Jurkat, Clone E6-1 (cell line): ENCODE measurements at regions not wholly inside any gene's neighbourhood (a gene's known extent, or its start where the extent isn't known, plus 50 kb on each side); places are given as distances from the start of the nearest gene placed in this dataset.
"Not testable (repeated sequence)": the region's sequence is repeated elsewhere in the genome, so short reads cannot be mapped to it uniquely, and the experiment has no call there.

Experiments
- DNase-seq: peaks from one replicate; pipeline ENCODE4 v3.0.0-alpha.2; 2011; ENCODE audit warnings: low read depth, low spot score
- H3K4me3 ChIP-seq: 2 replicates; pipeline ENCODE4 v1.5.1; 2011; ENCODE audit warnings: mild to moderate bottlenecking, low read length, control low read depth, moderate library complexity

DNA sequence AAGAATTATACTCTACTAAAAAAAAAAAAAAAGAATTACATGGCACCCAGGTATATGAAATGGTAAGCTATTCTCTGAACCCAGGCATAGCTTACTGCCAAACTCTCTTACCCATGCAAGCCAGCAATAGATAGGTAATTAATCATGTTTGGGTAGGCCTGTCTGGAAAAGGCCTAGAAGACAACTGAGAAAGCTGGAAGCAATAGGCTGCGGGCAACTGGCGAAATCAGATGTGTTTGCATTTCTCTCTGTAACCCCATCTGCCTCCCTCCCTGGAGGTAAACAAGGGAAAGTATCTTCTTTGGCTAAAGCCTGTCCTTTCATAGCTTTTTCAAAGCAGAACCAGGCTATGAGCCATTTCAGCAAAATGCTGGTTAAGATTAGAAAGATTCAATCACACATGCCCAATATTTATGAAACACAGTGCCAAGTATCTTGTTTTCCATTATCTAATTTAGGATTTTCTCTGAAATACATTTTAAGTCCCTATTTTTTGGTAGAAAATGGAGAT, 934.8 kb upstream of the DDX18 start:
- DNase-seq: no peak
- H3K4me3 ChIP-seq: no peak overlapping the region

DNA sequence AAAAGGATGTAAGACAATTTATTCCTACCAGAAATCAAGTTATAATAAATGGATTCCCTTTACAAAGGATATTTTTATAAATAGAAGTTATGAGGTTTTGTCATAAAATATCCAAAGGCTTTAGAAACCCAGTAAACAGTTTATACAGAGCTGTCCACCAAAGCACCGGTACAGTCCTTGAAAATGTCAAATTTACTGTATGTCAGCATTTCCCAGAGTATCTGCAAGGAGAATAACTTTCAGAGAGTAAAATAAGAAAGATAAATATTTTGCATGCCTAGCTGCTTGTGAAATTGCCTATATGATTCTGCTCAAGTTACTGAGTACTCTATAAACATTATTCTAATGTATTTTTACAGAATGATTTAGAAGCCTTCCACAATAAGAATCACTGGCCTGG, 923.3 kb upstream of the DDX18 start:
- no peak overlapping the region for H3K4me3 ChIP-seq
- no peak for DNase-seq

DNA sequence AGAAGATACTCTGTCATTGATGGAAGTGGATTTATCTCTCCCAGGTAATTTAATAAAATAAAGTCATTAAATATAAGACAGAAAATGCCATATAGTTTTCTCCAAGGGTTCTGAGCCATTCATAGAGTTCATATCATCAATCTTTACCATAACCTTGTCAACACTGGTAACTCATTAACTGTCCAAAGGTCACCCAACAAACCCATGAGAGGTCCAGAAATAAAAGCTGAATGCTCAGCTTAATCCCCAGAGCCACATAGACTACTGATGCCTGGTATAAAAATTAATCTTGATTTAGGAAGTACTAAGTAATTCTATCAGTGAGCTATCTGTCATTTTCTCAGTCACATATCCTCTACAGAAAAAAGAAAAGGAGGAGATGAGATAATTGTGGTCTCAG, 903.0 kb upstream of the DDX18 start:
- no peak overlapping the region for H3K4me3 ChIP-seq

DNA sequence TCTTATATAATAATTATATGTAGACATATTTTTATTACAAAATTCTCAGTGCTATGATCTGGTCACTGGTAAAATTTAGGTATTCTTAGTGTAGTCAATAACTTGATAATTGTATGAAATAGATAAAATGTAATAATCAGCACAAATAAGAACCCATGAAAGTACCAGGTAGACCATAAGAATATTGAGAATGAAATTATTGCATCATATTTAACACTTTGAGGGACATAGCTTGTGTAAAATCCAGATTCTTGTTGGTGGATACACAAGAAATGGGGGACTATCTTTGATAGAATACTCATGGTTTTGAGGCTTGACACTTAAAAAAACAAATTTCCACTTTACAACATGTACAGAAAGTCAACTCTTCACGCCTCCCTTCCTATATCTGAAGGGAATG, 898.8 kb upstream of the DDX18 start:
- no peak overlapping the region for H3K4me3 ChIP-seq
- no peak for DNase-seq

More for the DNA sequence above, 903.0 kb upstream of the DDX18 start:
- no peak for DNase-seq

DNA sequence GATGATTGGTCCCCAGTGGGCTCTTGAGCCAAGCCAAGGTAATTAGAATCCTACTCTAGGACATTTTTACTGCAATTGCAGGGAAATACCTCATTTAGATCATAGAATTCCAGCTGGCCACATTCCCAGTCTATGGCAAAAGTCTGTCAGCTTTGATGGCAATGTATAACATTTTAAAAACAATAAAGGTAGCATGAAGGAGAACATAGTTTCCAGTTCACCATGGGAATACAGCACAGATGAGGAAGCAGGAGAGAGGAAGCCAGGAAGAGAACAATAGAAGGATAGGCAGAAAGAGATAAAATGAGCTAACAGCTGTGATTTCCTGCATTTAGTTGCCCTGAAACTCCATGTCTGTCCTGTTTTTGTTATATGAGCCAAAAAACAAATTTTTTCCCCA, 897.3 kb upstream of the DDX18 start:
- H3K4me3 ChIP-seq: no peak overlapping the region
- no peak for DNase-seq

DNA sequence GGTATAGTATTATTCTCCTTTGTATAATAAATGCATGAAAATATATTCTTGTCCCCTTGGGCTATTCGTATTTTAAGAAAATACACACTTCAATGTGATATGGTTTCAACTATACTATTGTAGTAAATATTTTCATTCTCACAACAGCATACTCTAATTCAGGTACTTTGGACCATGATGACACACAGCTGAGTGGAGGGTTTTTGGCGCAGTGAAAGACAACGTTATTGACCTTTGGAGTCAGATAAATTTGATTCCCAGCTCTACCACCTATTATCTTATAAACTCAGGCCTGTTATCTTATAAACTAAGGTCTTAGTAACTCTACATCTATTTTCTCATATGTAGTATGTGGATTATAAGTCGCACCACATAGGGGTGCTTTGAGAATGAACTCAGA, 895.9 kb upstream of the DDX18 start:
- no peak overlapping the region for H3K4me3 ChIP-seq
- no peak for DNase-seq

DNA sequence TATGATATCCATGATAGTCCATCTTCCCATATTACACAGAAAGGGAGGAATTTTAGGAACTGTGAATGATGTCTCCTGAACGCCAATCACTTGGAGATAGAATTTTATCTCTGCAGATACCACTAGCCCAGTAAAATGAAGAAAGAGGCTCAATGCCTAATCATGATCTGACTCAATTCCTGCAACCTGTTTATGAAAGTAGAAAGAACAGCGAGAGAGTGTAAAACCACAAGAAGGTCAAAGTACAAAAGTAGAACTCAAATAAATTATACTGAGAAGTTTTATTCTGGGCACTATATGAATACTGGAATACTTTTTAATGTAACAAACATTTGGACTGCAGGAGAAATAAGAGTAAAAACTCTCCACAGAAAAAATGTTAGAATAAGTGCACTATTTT, 892.1 kb upstream of the DDX18 start:
- no peak for DNase-seq
- H3K4me3 ChIP-seq: no peak overlapping the region

DNA sequence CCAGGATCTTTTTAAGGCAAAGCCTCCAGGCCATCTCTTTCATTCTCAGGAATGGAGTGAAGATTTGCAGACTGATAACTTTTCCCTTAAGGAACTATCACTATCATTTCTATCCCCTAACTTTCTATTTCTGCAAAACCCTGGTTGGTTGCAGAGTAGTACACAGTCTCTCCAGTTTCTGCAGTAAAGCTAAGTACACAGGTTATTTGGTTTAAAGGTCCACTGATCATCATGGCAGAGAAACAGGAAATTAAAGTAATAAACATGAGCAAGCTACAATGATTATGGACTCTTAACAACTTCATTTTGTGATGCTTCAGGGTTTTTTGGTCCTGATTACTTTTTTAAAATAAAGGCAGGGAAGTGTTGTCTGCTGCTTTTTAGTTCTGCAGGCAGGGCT, 890.0 kb upstream of the DDX18 start:
- no peak for DNase-seq
- H3K4me3 ChIP-seq: no peak overlapping the region

DNA sequence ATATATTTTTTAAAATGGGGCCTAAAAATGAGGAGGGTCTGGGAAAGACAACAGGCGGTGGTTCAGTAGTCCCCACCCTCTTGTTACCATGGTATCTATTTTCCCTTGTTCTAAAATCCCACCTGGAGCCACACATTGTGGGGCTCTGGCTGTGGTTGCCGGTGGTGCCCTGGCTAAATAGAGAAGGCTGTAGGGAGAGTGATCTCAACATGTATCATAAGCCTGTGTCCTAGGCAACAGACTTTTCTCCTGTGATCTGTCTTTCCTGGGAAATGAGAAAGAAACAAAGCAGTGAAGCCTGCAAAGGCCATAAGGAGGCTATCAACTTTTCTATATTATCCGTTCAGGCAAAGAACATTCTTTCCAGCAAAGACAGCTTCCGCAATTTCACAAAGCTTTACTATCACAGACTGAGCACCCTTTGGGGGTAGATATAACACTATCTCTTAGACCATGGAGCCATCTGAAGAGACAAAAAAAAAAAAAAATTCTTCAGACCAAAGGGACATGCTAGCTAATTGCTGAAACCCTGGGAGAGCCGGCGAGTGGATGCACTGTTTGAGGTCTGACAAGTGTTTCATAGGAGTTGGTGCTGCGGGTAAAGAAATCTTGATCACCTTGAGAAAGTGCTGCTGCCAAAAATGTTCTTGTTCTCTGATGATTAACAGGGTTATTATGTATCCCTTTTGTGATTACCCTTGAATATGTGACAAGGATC, 879.2 kb upstream of the DDX18 start:
- H3K4me3 ChIP-seq: no peak overlapping the region
- no peak for DNase-seq

DNA sequence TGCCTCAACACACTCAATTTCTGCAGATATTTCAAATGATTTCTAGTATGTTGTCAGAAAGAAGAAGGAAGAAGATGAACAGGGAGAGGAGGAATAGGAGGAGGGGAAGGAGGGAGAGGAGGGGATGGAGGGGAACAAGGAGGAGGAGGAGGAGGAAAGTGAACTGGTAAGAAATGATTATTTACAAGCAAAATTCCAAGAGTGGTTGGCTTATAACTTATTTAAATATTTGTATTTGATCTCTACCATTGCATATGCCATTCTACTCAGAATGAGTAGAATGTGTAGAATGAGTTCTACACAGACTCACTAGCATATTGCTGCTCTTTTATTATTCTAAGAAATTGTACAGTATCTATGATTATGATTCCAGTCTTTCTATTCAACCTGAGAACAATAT, 866.2 kb upstream of the DDX18 start:
- DNase-seq: no peak
- no peak overlapping the region for H3K4me3 ChIP-seq

DNA sequence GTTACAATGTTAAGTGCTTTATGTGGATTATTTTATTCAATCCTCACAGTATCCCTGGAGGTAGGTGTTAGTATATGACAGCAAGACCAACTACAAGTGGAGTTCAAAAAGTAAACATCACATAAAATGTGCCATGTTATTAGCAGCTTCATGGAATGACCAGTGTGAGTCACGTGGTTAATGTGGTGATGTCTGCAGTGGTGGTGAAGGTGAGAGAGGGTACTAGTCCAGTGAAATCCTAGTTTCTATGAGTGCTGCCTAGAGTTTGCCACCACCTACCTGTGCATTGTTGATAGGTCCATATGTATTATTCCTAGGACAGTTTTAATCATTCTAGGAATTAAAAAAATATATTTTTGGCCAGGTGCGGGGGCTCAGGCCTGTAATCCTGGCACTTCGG, 865.2 kb upstream of the DDX18 start:
- no peak for DNase-seq
- no peak overlapping the region for H3K4me3 ChIP-seq

DNA sequence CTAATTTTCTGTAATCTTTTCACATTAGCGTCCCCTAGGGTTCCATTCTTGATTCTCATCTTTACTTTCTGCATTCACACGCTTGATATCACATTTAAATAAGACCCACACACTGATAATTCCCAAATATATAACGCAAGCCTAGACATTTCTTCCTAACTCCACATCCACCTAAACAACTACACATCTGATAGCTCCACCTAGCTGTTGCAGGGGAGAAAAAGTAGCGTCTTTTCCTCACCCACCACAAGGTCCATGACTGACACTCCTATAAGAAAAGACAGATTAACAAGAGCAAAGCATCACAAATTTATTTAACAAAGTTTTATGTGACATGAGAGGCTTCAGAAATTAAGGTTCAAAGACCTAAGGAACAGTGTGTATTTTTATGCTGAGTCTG, 862.2 kb upstream of the DDX18 start:
- peak; percentile 6 for DNase-seq
- H3K4me3 ChIP-seq: no peak overlapping the region

DNA sequence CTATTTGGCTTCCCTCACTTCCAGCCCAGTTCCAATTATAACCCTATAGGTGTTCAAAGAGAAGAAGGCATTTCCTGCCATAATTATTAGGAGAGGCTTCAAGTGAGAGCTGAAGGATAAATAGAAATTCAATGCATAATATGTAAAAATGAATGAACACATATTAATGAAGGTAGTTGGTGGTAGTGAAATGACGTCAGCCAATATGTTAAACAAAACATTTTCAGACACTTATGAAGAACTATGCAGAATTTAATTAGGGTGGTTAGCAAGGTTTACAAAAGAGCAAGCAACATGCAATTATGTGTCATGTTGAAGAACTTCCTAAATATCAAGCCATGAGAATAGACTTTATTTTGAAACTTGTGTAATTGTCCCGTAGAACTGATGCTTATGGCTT, 858.8 kb upstream of the DDX18 start:
- H3K4me3 ChIP-seq: no peak overlapping the region
- no peak for DNase-seq

DNA sequence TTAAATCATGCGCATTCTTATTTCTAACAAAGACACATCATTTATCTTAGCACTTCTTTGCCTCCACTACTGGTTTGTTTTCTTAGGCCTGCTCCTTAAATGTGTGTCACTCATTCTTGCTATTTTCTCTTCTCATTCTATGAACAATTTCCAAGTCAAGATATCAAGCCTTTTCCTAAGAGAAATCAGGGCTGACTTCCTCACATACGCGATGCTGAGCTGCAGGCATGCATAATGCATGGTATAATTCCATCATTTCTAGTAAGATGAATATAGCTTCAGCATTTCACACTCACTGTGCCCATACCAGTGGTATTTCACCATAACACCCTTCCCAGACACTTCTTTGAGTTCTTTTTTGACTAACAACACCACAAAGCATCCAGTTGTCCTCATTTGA, 838.9 kb upstream of the DDX18 start:
- no peak for DNase-seq
- H3K4me3 ChIP-seq: no peak overlapping the region

DNA sequence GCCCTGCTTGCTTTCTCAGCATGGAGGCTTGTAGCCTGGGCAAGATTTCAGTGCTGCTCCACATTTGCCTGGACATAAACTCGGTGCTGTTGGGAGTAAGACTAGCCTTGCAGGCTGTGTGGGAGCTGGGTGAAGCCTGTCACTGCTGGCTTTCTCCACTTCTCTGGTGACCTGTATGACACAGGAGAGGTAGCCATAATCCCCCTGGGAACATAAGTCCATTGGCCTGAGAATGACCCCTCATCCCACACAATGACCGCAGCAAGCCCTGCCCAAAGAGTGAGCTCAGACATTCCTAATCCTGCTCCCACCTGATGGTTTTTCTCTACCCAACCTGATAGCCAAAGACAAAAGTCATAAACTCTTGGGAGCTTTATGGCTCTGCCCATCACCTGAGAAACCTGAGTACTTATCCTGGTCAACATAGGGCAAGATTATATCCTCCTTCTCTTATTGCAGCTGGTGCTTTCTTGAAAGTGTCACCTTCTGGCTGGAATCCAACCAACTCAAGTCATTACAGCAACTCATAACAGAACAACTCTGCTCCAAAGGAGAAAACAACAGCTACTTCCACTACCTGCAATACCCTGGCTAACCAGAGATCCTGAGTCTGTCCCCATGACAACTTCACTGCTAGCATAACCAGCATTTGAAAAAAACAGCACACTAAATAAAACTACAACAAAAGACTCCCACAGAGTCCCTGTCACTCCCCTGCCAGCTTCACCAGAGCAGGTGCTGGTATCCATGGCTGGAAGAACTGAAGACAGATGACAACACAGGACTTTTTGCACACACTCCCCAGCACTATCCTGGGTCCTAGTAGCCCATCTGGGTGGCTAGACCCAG, 834.4 kb upstream of the DDX18 start:
- H3K4me3 ChIP-seq: no peak overlapping the region
- DNase-seq: no peak

DNA sequence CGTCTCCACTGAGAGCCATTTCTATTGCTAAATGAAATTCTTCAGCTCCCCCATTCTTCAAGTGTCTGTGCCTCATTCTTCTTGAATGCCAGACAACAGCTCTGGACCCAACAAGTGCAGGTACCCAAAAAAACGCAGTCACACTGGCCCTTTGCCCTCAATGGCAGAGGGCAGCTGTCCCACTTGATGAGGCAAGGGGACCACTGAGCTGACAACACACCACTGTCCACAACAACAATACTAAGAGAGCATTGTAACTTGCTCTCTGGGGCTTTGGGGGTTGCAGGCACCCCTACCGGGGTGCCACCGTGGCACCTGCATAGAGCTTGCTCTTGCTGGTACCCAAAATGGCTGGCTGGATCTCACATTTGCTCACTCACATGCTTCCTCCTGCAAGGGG, 827.0 kb upstream of the DDX18 start:
- DNase-seq: no peak

DNA sequence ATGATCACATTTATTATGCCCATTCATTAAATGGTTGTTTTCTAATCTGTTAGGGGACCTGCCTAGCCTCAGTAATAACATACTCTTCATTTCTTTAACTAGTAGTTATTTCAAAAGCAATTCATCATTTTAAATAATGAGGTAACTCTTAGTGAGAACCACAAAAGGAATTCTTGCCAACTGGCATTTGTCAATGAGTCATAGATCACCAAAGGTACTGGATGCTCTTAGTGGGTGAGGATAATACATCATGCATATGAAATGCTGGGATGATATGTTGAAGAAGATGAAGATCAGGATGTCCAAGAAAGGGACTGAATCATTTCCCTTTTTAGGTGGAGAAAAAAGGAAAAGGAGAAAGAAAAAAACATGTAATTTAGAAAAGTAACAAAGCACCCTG, 826.2 kb upstream of the DDX18 start:
- no peak overlapping the region for H3K4me3 ChIP-seq
- no peak for DNase-seq

More for the DNA sequence above, 827.0 kb upstream of the DDX18 start:
- no peak overlapping the region for H3K4me3 ChIP-seq

DNA sequence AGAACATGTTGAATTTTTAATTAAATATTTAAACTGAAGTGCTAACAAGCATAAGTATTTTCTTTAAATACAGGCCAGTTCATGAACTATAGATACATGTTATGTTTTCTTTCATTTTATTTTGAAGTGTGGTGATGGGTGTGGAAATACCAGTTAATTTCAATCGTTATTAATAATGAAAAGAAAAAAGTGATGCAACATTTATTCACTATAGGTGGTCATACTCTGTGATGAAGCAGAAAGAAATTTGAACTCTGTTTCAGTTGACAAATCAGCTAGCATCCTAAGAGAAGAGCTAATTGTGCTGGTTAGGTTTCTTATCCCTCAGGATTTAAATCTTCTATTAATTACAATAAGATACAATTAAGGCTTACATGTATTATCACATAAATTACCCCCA, 795.1 kb upstream of the DDX18 start:
- H3K4me3 ChIP-seq: no peak overlapping the region

DNA sequence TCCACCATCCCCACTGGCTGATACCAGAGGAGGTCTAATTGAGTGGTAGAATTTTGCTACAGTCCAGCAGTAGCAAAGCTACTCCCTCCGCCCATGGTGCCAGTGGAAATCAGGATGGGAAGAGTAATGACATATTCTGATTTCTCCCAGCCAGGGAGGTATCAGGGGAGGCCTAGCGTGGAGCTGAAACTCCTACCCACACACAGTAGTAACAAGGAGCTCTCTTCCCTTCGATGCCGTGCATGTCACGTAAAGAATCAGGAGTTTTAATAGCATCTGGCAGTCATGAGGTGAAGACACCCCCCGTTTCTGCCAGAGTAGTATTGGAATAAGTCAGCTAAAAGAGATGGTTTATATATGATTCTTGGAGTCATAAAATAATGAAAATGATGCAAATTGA, 786.8 kb upstream of the DDX18 start:
- no peak for DNase-seq

More for the DNA sequence above, 795.1 kb upstream of the DDX18 start:
- no peak for DNase-seq

DNA sequence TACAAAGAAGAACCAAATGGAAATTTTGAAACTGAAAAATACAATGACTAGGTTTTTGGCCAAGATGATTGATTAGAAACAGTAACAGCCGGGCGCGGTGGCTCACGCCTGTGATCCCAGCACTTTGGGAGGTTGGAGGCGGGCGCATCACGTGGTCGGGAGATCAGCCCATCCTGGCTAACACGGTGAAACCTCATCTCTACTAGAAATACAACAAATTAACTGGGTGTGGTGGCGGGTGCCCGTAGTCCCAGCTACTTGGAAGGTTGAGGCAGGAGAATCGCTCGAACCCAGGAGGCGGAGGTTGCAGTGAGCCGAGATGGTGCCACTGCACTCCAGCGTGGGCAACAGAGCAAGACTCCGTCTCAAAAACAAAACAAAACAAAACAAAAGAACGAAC, 785.8 kb upstream of the DDX18 start:
- DNase-seq, H3K4me3 ChIP-seq: not testable (repeated sequence)

More for the DNA sequence above, 786.8 kb upstream of the DDX18 start:
- H3K4me3 ChIP-seq: no peak overlapping the region
